ENCODE measurements at regions not wholly inside any gene's neighbourhood (a gene's known extent, or its start where the extent isn't known, plus 50 kb on each side); places are given as distances from the start of the nearest gene placed in this dataset.

DNA sequence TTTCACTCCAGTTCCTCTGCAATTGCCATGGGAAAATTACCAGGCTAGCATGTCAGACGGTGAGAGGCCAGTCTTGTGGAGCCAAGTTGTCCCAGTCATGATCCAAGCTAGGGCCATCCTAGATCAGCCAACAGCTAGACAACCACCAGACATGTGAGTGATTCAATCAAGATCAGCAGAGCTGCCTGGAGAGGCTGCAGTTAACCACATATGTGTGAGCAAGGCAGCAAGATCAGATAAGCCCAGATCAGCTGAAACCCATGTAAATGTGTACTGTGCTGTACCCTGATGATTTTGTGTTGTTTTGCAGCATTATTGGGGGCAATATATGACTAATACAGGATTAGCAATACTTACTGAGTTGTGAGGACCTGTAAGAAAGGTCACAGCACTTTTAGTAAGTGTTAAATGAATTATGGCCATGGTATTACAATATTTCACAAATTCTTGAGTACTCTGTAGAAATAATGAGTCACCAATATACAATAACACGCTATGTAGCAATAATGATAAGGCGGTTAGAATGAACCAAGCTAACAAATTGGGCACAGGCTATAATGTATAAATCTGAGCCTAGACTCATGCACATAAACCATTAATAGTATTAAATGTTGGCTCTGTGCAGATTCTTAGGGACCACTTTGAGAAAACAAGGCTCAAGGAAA is 91.4 kb downstream of the SUDS3 start:
- intact Hi-C loops (cut with DNase I), result no loop called here
- DNase-seq, result no peak

DNA sequence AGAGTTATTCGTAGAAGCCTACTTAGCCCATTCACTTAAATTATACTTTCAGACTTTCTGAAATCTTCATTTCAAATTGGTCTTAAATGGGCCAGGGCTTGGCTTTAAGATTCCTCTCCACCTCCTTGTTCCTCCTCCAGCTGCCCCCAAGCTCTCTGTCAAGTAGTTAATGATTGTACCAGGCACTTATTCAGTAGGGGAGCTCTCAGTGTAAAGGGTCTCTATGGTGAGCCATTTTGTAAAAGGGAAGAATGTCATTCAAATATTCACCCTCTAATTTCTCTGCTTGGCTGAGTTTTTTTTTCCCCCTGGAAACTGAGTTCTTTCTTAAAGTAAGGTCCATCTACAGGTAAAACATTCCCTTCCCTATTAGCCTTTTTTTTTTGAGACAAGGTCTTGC is 96.6 kb downstream of the SUDS3 start:
- intact Hi-C loops (cut with DNase I), result no loop called here
- DNase-seq, result no peak

DNA sequence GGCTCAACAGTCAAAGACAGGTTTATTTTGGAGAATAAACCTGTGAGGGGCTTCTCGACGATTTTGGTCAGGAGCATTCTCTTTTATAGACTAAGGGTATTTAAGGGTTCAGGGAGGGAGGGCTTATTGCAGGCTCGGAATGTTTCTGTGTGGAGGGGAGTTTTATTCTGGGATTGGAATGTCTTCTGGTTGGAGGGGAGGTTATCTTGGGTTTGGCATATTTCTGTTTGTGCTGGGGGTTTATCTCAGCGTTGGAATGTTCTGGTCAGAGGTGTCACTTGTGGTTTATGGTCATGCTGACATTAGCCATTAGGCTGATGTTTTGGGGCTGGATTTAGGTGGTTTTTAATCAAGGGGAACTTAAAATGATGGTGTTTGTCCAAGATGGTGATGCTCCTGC is 103.9 kb downstream of the SUDS3 start:
- intact Hi-C loops (cut with DNase I), result no loop called here
- no peak for DNase-seq

DNA sequence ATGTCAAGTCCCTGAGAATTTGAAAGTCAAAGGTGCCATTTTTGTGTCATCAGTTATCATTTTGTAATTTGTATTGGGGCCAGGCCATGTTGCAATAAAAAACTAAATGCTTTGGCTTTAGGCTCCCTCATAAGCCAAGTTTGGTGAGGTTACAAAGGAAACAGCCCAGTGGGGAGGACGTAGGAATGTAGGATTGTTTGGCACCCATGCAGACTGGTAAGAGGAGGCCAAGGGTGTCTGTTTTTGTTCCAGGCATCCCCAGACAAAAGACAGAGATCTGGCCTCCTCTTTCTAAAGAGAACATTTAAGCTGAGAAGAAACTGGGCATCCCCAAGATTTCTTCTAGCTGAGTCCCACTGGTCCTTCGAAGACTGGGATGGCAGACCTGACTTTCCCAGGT is 111.7 kb downstream of the SUDS3 start:
- intact Hi-C loops (cut with DNase I), result no loop called here
- no peak for DNase-seq

DNA sequence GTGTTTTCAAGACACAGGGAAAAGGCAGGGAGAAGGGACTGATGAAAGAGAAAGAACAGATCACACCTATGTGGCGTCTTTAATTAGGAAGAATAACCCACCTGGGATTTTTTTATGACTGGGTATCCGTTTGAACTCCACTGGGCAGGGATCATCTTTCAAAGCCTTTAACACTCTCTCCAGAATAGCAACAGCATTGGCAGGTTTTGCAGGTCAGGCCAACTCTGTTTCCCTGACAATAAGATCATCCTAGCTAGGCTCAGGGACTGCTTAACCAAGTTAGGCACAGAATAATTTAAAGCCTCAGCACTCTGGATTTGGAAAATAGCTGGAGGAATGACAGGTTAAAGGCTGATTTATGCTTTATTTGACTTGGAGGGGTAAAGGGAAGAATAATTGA is 117.6 kb downstream of the SUDS3 start:
- intact Hi-C loops (cut with DNase I), result no loop called here

DNA sequence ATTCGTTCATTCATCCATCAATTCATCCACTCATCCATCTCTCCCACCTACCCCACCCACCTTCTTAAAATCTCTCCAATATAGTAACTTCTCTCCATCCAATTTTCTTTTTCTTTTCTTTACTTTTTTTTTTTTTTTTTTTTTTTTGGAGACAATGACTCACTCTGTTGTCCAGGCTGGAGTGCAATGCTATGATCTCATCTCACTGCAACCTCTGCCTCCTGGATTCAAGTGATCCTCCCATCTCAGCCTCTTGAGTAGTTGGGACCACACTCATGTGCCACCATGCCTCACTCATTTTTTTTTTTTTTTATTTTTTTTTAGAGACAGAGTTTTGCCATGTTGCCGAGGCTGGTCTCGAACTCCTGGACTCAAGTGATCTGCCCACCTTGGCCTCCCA is 118.4 kb downstream of the SUDS3 start:
- no peak for DNase-seq
- intact Hi-C loops (cut with DNase I), result no loop called here

More for the DNA sequence above, 117.6 kb downstream of the SUDS3 start:
- no peak for DNase-seq

GRCh38 chr12:118495296-118495695 is 118.9 kb downstream of the SUDS3 start:
- intact Hi-C loops (cut with DNase I), result no loop called here
- no peak for DNase-seq

- DNase-seq, result no peak
- intact Hi-C loops (cut with DNase I), result no loop called here
Measured at GRCh38 chr12:118498171-118498570, 121.8 kb downstream of the SUDS3 start.

- intact Hi-C loops (cut with DNase I), result no loop called here
- no peak for DNase-seq
Measured at GRCh38 chr12:118500299-118500698, 123.9 kb downstream of the SUDS3 start.

DNA sequence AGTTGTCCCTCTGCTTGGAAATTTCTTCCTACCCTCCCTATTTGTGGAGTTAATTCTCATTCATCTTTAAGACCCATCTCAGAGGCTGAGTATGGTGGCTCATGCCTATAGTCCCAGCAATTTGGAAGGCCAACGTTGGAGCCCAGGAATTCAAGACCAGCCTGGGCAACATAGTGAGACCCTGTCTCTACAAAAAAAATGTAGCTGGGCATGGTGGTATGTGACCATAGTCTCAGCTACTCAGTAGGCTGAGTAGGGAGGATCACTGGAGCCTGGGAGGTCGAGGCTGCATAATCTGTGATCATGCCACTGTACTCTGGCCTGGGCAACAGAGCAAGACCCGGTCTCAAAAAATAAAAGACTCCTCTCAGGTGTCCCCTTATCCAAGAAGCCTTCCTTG is 125.1 kb downstream of the SUDS3 start:
- DNase-seq, result no peak

DNA sequence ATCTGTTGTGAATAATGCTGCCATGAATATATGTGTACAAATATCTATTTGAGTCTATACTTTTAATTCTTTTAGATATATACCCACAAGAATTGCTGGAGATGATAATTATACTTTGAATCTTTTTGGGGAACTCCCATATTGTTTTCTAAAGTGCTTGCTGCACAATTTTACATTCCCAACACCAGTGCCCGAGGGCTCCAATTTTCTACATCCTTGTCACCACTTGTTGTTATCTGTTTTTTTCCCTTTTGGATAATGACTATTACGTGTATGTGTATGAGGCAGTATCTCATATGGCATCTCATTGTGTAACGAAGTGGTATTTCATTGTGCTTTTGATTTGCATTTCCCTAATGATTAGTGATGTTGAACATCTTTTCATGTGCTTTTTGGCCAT is 127.1 kb downstream of the SUDS3 start:
- DNase-seq, result no peak
- intact Hi-C loops (cut with DNase I), result no loop called here

More for the DNA sequence above, 125.1 kb downstream of the SUDS3 start:
- intact Hi-C loops (cut with DNase I), result no loop called here

GRCh38 chr12:118512669-118513068 is 136.3 kb downstream of the SUDS3 start:
- intact Hi-C loops (cut with DNase I), result no loop called here
- no peak for DNase-seq

DNA sequence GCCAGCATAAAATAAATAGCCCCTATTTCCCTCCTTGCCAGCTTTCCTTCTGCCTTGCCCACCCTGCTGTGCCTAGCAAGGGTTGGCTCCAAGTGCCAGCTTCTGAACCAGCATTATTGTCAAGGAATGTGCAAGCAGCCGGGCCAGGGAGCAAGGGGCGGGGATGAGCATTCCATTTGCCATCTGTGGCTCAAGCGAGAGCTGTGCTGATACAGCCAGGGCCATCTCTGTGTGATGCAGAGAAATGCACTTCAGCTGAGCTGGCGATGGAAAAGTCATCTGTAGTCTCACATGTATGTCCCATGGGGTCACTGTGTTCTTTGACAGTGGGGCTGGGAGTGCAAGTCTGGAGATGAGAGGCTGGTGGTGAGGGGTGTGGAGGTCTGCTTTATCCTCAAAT is 137.3 kb downstream of the SUDS3 start:
- DNase-seq, result no peak
- intact Hi-C loops (cut with DNase I), result no loop called here

DNA sequence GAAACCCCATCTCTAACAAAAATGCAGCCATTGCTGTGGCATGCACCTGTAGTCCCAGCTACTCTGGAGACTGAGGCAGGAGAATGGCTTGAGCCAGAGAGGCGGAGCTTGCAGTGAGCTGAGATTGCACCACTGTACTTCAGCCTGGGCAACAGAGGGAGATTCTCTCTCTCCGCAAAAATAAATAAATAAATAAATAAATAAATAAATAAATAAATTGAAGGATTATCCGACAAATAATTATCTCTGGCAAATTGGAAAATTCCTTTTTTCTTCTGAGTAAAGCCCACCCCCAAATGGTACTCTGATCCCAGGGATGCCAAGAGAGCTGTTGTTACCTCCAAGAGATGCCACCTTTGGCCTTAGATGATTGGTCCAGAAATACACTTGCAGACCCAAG is 137.9 kb downstream of the SUDS3 start:
- intact Hi-C loops (cut with DNase I), result no loop called here
- no peak for DNase-seq

DNA sequence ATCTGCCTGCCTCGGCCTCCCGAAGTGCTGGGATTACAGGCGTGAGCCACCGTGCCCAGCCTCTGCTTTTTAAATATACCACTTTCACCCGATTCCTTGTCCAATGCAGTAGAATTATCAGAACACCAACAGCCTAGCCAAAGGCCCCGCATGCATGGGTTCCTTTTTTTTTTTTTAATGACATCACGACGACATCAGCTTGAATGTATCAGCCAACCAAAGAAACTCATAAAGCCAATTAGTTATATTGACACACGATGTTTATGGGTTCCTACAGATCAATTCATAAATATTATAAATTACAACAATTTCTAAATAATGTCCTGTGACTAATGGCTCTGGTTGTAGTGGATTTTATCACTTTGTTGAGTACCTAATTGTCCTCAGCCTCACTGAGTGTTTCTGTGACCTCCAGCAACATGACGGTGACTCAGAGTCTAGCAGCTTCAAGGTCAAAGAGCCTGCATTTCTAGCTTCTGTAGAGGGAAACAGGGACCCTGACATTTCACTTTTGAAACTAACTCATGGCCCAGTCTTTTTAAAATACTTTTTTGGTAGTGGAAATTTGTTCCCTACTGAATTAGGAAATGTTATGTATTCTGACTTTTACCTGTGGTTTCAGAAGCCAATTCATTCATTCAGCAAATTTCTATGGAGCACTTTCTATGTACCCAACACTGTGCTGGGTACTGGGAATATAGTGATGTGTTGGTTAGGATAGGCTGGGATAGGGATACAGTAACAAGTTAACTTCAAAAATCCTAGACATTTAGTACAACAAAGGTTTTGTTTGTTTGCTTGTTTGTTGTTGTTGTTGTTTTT is 144.1 kb downstream of the SUDS3 start:
- intact Hi-C loops (cut with DNase I), result no loop called here
- no peak for DNase-seq

DNA sequence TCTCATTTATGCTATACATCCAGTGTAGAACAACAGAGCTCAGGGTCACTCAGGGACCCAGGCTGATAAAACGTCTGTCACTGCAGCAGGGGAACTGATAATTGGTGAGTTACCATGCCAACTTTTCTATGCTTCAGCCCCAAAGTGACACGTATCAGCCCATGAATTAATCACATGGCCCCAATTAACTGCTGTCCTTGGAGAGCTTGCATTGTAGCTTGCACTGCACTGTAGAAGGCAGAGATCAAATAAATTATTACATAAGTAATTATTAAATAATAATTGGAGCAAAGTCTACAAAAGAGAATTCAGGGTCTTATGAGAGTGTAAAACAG is 144.6 kb downstream of the SUDS3 start:
- intact Hi-C loops (cut with DNase I), result no loop called here
- no peak for DNase-seq

DNA sequence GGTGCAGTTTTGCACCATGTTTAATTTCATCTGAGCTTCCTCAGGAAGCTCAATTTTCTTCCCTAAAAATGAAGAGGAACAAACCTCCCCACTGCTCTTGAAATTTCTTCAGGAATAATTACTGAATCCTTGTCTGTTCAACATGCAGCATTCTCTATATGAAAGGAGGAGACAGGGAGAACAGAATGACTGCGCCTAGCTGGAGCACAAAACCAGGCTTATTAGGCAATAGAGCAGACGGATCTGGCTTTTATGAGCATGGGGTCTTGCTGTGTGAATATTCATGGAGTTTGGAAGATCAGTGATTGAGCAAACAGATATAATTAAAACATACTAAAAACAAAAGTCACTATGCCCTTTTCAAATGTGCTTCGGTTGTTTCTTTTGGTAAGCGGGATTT is 148.1 kb downstream of the SUDS3 start:
- intact Hi-C loops (cut with DNase I), result no loop called here
- no peak for DNase-seq

DNA sequence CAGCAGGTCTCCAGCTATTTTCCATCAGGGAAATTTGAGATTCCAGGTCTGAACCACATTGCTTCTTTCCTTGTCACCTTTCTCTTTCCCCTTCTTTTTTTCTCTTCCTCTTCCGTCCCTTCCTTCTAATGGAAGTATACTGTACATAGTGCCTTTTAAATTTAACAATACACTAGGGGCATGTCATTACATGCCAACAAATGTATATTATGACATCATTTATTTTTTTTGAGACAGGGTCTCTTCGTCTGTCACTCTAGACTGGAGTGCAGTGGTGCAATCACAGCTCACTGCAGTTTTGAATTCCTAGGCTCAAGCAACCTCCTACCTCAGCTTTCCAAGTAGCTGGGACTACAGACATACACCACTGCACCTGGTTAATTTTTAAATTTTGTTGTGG is 148.9 kb downstream of the SUDS3 start:
- DNase-seq, result no peak
- intact Hi-C loops (cut with DNase I), result no loop called here

DNA sequence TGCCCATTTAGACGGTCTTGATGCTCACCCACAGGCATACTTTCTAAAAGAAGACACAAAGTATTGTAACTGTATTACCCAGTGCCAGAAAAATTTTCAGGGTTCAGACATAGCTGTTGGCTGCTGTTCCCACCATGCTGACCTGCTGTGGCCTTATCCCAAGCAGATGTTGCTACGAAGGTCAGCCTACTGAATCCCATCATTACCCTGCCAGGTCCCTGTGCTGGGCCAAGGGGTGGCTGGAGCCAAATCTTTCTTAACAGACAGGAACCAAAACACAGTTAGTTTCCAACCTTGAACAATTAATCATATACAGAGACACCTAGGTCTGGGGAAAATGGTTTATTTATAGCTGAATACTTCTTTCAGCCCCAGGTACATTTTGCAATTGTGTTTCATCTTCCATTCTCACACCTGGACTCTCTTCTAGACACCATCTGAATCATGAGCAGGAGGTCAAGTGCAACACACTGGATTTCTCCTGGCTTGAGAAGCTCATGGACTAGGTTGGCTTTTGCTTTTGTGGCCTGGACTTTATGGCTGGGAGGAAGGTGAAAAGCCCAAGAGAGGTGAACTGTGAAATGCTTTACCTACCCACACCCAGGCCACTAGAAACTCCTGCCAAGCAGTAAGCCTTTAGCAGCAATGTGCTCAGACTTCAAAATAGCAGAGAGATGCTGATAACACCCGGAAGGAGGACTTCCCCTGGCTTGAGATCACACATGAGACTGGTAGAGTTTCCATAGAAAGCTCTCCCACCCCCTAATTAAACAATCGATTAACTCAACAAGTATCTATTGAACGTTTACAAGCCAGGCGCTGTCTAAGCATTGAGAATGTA is 150.1 kb downstream of the SUDS3 start:
- no peak for DNase-seq
- intact Hi-C loops (cut with DNase I), result no loop called here

GRCh38 chr12:118527310-118527709 is 151.0 kb downstream of the SUDS3 start:
- no peak for DNase-seq
- intact Hi-C loops (cut with DNase I), result no loop called here

- intact Hi-C loops (cut with DNase I), result no loop called here
- DNase-seq, result no peak
Measured at GRCh38 chr12:118528625-118529024, 152.3 kb downstream of the SUDS3 start.

- no peak for DNase-seq
- intact Hi-C loops (cut with DNase I), result no loop called here
Measured at GRCh38 chr12:118534003-118534402, 157.6 kb downstream of the SUDS3 start.
